Fibroblast of lung (primary cell): ENCODE measurements at regions not wholly inside any gene's neighbourhood (a gene's known extent, or its start where the extent isn't known, plus 50 kb on each side); places are given as distances from the start of the nearest gene placed in this dataset.

Experiments used
- EZH2 ChIP-seq: IDR thresholded peaks from 2 replicates; pipeline ENCODE4 v1.5.1; 2012; ENCODE audit warnings: low read length, control low read depth, mild to moderate bottlenecking; ENCODE audit errors: missing control alignments
- TF ChIP-seq, protein P1 (sequence below), 2 donors: IDR thresholded peaks in 1 of 2; conservative IDR thresholded peaks in 1 of 2; 1 replicate in 1 of 2; 2 replicates in 1 of 2; pipeline ENCODE4 v1.5.1; 2011 to 2012; ENCODE audit warnings: low read length in 2 of 2, control low read depth in 1 of 2, inconsistent platforms in 1 of 2, low read depth in 1 of 2, mild to moderate bottlenecking in 1 of 2

DNA sequence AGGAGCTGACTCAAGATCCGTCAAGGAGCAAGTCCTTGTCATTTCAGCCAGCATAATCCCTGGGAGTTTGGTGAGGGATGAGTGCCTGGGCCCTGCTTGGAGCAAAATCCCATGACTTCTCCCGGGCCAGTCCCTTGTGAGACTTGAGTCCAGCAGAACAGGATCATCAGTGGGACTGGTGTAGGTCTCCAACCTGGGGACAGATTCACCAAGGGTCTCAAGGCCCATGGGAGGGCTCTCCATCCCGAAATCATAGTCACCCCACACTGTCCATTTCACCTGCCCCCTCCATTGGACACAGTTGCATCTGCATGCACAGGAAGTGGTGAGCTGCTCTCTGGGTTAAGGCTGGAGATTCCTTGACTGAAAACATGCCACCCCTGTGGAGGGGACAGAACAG is 178.2 kb downstream of the FOXD2 start:
- TF ChIP-seq, protein P1, sequence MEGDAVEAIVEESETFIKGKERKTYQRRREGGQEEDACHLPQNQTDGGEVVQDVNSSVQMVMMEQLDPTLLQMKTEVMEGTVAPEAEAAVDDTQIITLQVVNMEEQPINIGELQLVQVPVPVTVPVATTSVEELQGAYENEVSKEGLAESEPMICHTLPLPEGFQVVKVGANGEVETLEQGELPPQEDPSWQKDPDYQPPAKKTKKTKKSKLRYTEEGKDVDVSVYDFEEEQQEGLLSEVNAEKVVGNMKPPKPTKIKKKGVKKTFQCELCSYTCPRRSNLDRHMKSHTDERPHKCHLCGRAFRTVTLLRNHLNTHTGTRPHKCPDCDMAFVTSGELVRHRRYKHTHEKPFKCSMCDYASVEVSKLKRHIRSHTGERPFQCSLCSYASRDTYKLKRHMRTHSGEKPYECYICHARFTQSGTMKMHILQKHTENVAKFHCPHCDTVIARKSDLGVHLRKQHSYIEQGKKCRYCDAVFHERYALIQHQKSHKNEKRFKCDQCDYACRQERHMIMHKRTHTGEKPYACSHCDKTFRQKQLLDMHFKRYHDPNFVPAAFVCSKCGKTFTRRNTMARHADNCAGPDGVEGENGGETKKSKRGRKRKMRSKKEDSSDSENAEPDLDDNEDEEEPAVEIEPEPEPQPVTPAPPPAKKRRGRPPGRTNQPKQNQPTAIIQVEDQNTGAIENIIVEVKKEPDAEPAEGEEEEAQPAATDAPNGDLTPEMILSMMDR (conservative IDR thresholded peaks at IDR 0.05 in 1 of 2, IDR thresholded peaks at IDR 0.05 in 1 of 2; ENCODE audit: low read depth in 1 of 2, low read length in 2 of 2) = no peak
- TF ChIP-seq EZH2 = no peak
